Activated B cell treated with CpG ODN at 0.5 μM for 24 hours (primary cell): ENCODE measurements at regions not wholly inside any gene's neighbourhood (a gene's known extent, or its start where the extent isn't known, plus 50 kb on each side); places are given as distances from the start of the nearest gene placed in this dataset.
"Not testable (repeated sequence)": the region's sequence is repeated elsewhere in the genome, so short reads cannot be mapped to it uniquely, and the experiment has no call there.

ENCODE experiments used
- ATAC-seq: fragments of 200-7000 bp; cut with Tn5 transposase; one replicate; pipeline ENCODE4 v1.10.0; 2021; ENCODE audit warnings: low read depth, mild to moderate bottlenecking, moderate library complexity
- CTCF ChIA-PET: fragments of 350-600 bp; sonication (Branson Sonifier 250); formaldehyde crosslinking; loops from one replicate; lab custom pipeline; 2021; ENCODE audit warnings: antibody characterized with exemption; lab: Charles Lee
- POLR2A ChIA-PET: fragments of 350-600 bp; sonication (Branson Sonifier 250); formaldehyde crosslinking; loops from one replicate; lab custom pipeline; 2021; ENCODE audit warnings: antibody characterized with exemption; lab: Charles Lee
- DNase-seq: peaks from one replicate; pipeline ENCODE4 v3.0.0; 2022
- H3K27ac Mint-ChIP-seq: one replicate; pipeline ENCODE4 v1.8.0; 2020; ENCODE audit warnings: mixed read lengths
- H3K27me3 Mint-ChIP-seq: one replicate; pipeline ENCODE4 v1.8.0; 2021; ENCODE audit warnings: mixed read lengths
- H3K36me3 Mint-ChIP-seq: one replicate; pipeline ENCODE4 v1.8.0; 2021; ENCODE audit warnings: low read depth, mixed read lengths
- H3K4me1 Mint-ChIP-seq: one replicate; pipeline ENCODE4 v1.8.0; 2021; ENCODE audit warnings: mixed read lengths
- H3K4me3 Mint-ChIP-seq: one replicate; pipeline ENCODE4 v1.8.0; 2020; ENCODE audit warnings: mild to moderate bottlenecking, mixed read lengths
- H3K9me3 Mint-ChIP-seq: one replicate; pipeline ENCODE4 v1.8.0; 2020; ENCODE audit warnings: mixed read lengths
- CTCF ChIP-seq: fragments of 200-600 bp; IDR thresholded peaks from one replicate; pipeline ENCODE4 v1.8.0; 2022; ENCODE audit warnings: antibody characterized with exemption, mild to moderate bottlenecking
- intact Hi-C: fragments of 100-400 bp; cut with micrococcal nuclease; formaldehyde crosslinking; loops from one replicate; pipeline ENCODE4 v1.15.1; 2024

- POLR2A ChIA-PET = no interaction called here
- DNase-seq (no peak), ATAC-seq (no peak)
- Mint-ChIP-seq H3K4me3 (no peak overlapping the region), H3K4me1 (no peaks in the 10 kb centered on the region), H3K9me3 (no peaks in the 10 kb centered on the region), H3K27me3 (no peaks in the 10 kb centered on the region), H3K36me3 (no peaks in the 10 kb centered on the region), H3K27ac (no peak overlapping the region)
- intact Hi-C loops = no loop called here
- TF ChIP-seq CTCF = no peak
- CTCF ChIA-PET = interaction anchor here (1.2 kb wide), 1 partner anchor 9 kb away, joined by 3 read pairs; no protein-coding TSS in a partner anchor
Observed at GRCh38 chr1:221274373-221274772, 395.1 kb downstream of the HLX start.

DNA sequence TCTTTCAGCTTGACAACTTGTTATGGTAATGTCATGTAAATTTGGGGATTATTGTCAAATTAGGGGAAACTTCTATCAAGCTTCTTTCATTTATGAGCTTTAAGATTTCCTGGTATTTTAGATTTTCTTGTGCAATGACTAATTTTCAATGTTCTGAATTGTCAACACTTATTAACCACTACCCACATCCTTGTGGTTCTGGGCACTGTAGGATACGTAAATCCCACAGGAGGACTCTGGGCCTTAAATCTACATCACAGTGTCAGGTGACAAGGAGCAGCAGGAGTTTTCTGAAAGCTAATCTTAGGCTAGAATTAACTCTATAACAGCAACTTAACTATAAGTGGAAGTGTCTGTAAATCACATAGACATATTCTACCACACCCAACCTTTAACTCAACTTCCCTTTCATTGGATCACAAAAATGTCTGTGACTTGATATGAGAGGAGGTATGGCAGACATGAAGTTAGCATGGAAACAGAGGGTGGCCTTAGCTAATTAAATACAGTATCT, 397.7 kb downstream of the HLX start:
- H3K36me3 Mint-ChIP-seq = no peaks in the 10 kb centered on the region
- ATAC-seq (no peak), DNase-seq (no peak)
- POLR2A ChIA-PET = no interaction called here
- no peak overlapping the region for H3K27ac Mint-ChIP-seq
- no peak overlapping the region for H3K4me3 Mint-ChIP-seq
- intact Hi-C loops = no loop called here
- H3K9me3 Mint-ChIP-seq = no peaks in the 10 kb centered on the region
- no peak for TF ChIP-seq CTCF
- CTCF ChIA-PET = interaction anchor here (1.0 to 1.2 kb wide), 2 partner anchors 13 to 894 kb away, joined by 3 to 4 read pairs; no protein-coding TSS in a partner anchor
- no peaks in the 10 kb centered on the region for H3K4me1 Mint-ChIP-seq
- peaks cover 3% of the 10 kb centered on the region for H3K27me3 Mint-ChIP-seq

- H3K4me3 Mint-ChIP-seq = no peak overlapping the region
- no peak overlapping the region for H3K27ac Mint-ChIP-seq
- H3K27me3 Mint-ChIP-seq = peaks cover 10% of the 10 kb centered on the region
- no peaks in the 10 kb centered on the region for H3K9me3 Mint-ChIP-seq
- DNase-seq = no peak
- no peak for TF ChIP-seq CTCF
- intact Hi-C loops = no loop called here
- ChIA-PET CTCF (no interaction called here), POLR2A (no interaction called here)
- no peaks in the 10 kb centered on the region for H3K36me3 Mint-ChIP-seq
- H3K4me1 Mint-ChIP-seq = no peaks in the 10 kb centered on the region
- no peak for ATAC-seq
Observed at GRCh38 chr1:221279146-221279545, 399.9 kb downstream of the HLX start.

GRCh38 chr1:221283532-221283931, 404.3 kb downstream of the HLX start:
- Mint-ChIP-seq H3K27ac (no peak overlapping the region), H3K27me3 (peaks cover 10% of the 10 kb centered on the region), H3K36me3 (no peaks in the 10 kb centered on the region), H3K9me3 (no peaks in the 10 kb centered on the region), H3K4me3 (no peak overlapping the region), H3K4me1 (no peaks in the 10 kb centered on the region)
- ATAC-seq (no peak), DNase-seq (no peak)
- intact Hi-C loops = no loop called here
- CTCF ChIA-PET = interaction anchor here (1.0 kb wide), 1 partner anchor 20 kb away, joined by 3 read pairs; no protein-coding TSS in a partner anchor
- POLR2A ChIA-PET = no interaction called here
- TF ChIP-seq CTCF = no peak

GRCh38 chr1:221284028-221284427, 404.8 kb downstream of the HLX start:
- ATAC-seq = no peak
- Mint-ChIP-seq H3K4me1 (no peaks in the 10 kb centered on the region), H3K27me3 (peaks cover 11% of the 10 kb centered on the region), H3K4me3 (no peak overlapping the region), H3K9me3 (no peaks in the 10 kb centered on the region), H3K36me3 (no peaks in the 10 kb centered on the region), H3K27ac (no peak overlapping the region)
- intact Hi-C loops = no loop called here
- POLR2A ChIA-PET = no interaction called here
- no peak for DNase-seq
- TF ChIP-seq CTCF = no peak
- CTCF ChIA-PET = interaction anchor here (1.0 kb wide), 1 partner anchor 20 kb away, joined by 3 read pairs; no protein-coding TSS in a partner anchor

GRCh38 chr1:221284991-221285390, 405.7 kb downstream of the HLX start:
- POLR2A ChIA-PET, H3K4me1 Mint-ChIP-seq, ATAC-seq, intact Hi-C loops, CTCF ChIA-PET, DNase-seq, H3K27ac Mint-ChIP-seq, H3K4me3 Mint-ChIP-seq, H3K36me3 Mint-ChIP-seq, H3K9me3 Mint-ChIP-seq: not testable (repeated sequence)
- H3K27me3 Mint-ChIP-seq = peaks cover 13% of the 10 kb centered on the region

DNA sequence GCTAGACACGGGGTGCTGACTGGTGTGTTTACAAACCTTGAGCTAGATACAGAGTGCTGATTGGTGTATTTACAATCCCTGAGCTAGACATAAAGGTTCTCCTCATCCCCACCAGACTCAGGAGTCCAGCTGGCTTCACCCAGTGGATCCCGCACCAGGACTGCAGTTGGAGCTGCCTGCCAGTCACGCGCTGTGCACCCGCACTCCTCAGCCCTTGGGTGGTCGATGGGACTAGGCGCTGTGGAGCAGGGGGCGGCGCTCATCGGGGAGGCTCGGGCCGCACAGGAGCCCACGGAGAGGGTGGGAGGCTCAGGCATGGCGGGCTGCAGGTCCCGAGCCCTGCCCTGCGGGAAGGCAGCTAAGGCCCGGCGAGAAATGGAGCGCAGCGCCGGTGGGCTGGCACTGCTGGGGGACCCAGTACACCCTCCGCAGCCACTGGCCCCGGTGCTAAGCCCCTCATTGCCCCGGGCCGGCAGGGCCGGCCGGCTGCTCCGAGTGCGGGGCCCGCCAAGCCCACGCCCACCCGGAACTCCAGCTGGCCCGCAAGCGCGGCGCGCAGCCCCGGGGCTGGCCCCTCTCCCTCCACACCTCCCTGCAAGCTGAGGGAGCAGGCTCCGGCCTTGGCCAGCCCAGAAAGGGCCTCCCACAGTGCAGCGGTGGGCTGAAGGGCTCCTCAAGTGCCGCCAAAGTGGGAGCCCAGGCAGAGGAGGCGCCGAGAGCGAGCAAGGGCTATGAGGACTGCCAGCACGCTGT, 406.4 kb downstream of the HLX start:
- POLR2A ChIA-PET, H3K4me3 Mint-ChIP-seq, CTCF ChIA-PET, H3K36me3 Mint-ChIP-seq, H3K4me1 Mint-ChIP-seq, ATAC-seq, intact Hi-C loops, H3K9me3 Mint-ChIP-seq, H3K27ac Mint-ChIP-seq, DNase-seq: not testable (repeated sequence)
- peaks cover 11% of the 10 kb centered on the region for H3K27me3 Mint-ChIP-seq
